A549 (cell line): ENCODE measurements at regions not wholly inside any gene's neighbourhood (a gene's known extent, or its start where the extent isn't known, plus 50 kb on each side); places are given as distances from the start of the nearest gene placed in this dataset.
"Not testable (repeated sequence)": the region's sequence is repeated elsewhere in the genome, so short reads cannot be mapped to it uniquely, and the experiment has no call there.

Experiments
- ATAC-seq, 2 experiments: fragments of 200-7000 bp in 1 of 2; fragments of >200 bp in 1 of 2; cut with Nextera tagmentation in 1 of 2; cut with Tn5 transposase in 1 of 2; 3 replicates each; pipeline versions ENCODE4 v1.8.0 to v1.9.1; 2018 to 2020; ENCODE audit warnings: mild to moderate bottlenecking in 1 of 2, moderate library complexity in 1 of 2
- CTCF ChIA-PET: fragments of 300-600 bp; sonication (Branson Sonifier 250); formaldehyde crosslinking; extraction: SDS; loops from one replicate; lab custom pipeline; 2021; ENCODE audit warnings: antibody characterized with exemption, inconsistent platforms; lab: Yijun Ruan, JAX
- POLR2A ChIA-PET: fragments of 350-600 bp; formaldehyde crosslinking; extraction: SDS; loops from one replicate; lab custom pipeline; 2021; ENCODE audit warnings: antibody characterized with exemption, inconsistent platforms; lab: Yijun Ruan, JAX
- DNase-seq, 2 experiments: peaks; one replicate each; pipeline versions ENCODE4 v3.0.0 to v3.0.0-alpha.2; 2011 to 2016; ENCODE audit warnings: low read depth in 1 of 2, low spot score in 1 of 2
- FAIRE-seq: peaks from 2 replicates; lab custom pipeline; 2011; peaks lifted over from hg19 to GRCh38; lab: Jason Lieb, UNC
- H3K27ac ChIP-seq, 2 experiments: fragments of >200 bp; sonication (Bioruptor Twin); formaldehyde crosslinking; 3 replicates each; pipeline ENCODE4 v1.5.1; 2016 to 2017
- H3K4me1 ChIP-seq: fragments of >200 bp; sonication (Bioruptor Twin); formaldehyde crosslinking; 3 replicates; pipeline ENCODE4 v1.6.1; 2016
- H3K4me2 ChIP-seq: fragments of >200 bp; sonication (Bioruptor Twin); formaldehyde crosslinking; 3 replicates; pipeline ENCODE4 v1.6.1; 2016
- H3K4me3 ChIP-seq: fragments of >200 bp; sonication (Bioruptor Twin); formaldehyde crosslinking; 3 replicates; pipeline ENCODE4 v1.5.1; 2016
- H3K9me3 ChIP-seq: fragments of >200 bp; sonication (Bioruptor Twin); formaldehyde crosslinking; 3 replicates; pipeline ENCODE4 v1.6.1; 2016
- BCL3 ChIP-seq: fragments of >200 bp; sonication (Bioruptor Twin); formaldehyde crosslinking; IDR thresholded peaks from 3 replicates; pipeline ENCODE4 v1.6.1; 2016
- BHLHE40 ChIP-seq: IDR thresholded peaks from 2 replicates; pipeline ENCODE4 v1.6.1; 2012; ENCODE audit warnings: low read depth, low read length, inconsistent platforms
- CBX8 ChIP-seq: fragments of 200-600 bp; sonication (generic); IDR thresholded peaks from 2 replicates; pipeline ENCODE4 v1.6.1; 2016
- CHD2 ChIP-seq: fragments of 150-350 bp; IDR thresholded peaks from 2 replicates; pipeline ENCODE4 v1.6.1; 2014; ENCODE audit warnings: low read length; ENCODE audit not compliant: partially characterized antibody
- CHD4 ChIP-seq: fragments of 200-600 bp; sonication (generic); IDR thresholded peaks from 2 replicates; pipeline ENCODE4 v1.6.1; 2016; ENCODE audit warnings: antibody characterized with exemption, mild to moderate bottlenecking, borderline replicate concordance
- ELK1 ChIP-seq: fragments of 150-350 bp; IDR thresholded peaks from 2 replicates; pipeline ENCODE4 v1.6.1; 2014; ENCODE audit warnings: low read depth, mild to moderate bottlenecking, low read length
- FOSB ChIP-seq: fragments of 250-450 bp; sonication (Bioruptor Pico); IDR thresholded peaks from 2 replicates; pipeline ENCODE4 v1.5.0; 2020; ENCODE audit warnings: mild to moderate bottlenecking, moderate library complexity
- FOXS1 ChIP-seq: fragments of 250-450 bp; sonication (Bioruptor Pico); IDR thresholded peaks from 2 replicates; pipeline ENCODE4 v1.5.0; 2020; ENCODE audit warnings: mild to moderate bottlenecking, moderate library complexity
- GATA3 ChIP-seq: IDR thresholded peaks from 2 replicates; pipeline ENCODE4 v1.6.1; 2012; ENCODE audit warnings: borderline replicate concordance
- HOXB5 ChIP-seq: fragments of 250-450 bp; sonication (Bioruptor Pico); IDR thresholded peaks from 2 replicates; pipeline ENCODE4 v1.5.0; 2020; ENCODE audit warnings: mild to moderate bottlenecking, moderate library complexity
- JUN ChIP-seq, 2 experiments: fragments of >200 bp; sonication (Bioruptor Twin); formaldehyde crosslinking; IDR thresholded peaks; 2 replicates in 1 of 2; 3 replicates in 1 of 2; pipeline ENCODE4 v1.6.1; 2016 to 2017
- MAZ ChIP-seq: fragments of 150-350 bp; IDR thresholded peaks from 2 replicates; pipeline ENCODE4 v1.6.1; 2014; ENCODE audit warnings: antibody characterized with exemption, low read depth, low read length, borderline replicate concordance
- NFE2L2 ChIP-seq: fragments of 150-350 bp; conservative IDR thresholded peaks from 2 replicates; pipeline ENCODE4 v1.6.1; 2014; ENCODE audit warnings: low read length
- POLR2A ChIP-seq: IDR thresholded peaks from 2 replicates; pipeline ENCODE4 v1.6.1; 2012; ENCODE audit warnings: mild to moderate bottlenecking, low read length
- POLR2AphosphoS2 ChIP-seq: conservative IDR thresholded peaks from 2 replicates; pipeline ENCODE4 v1.6.1; 2012; ENCODE audit warnings: low read length, improper control_type of control experiment, inconsistent platforms
- RAD21 ChIP-seq, 2 experiments: fragments of >200 bp in 1 of 2; sonication (Bioruptor Twin) in 1 of 2; formaldehyde crosslinking in 1 of 2; IDR thresholded peaks in 1 of 2; conservative IDR thresholded peaks in 1 of 2; 2 replicates in 1 of 2; 3 replicates in 1 of 2; pipeline ENCODE4 v1.6.1; 2012 to 2018; ENCODE audit warnings: inconsistent platforms in 1 of 2
- RFX5 ChIP-seq: fragments of 450-650 bp; IDR thresholded peaks from 2 replicates; pipeline ENCODE4 v1.7.1; 2014; ENCODE audit warnings: antibody characterized with exemption, mild to moderate bottlenecking, moderate library complexity
- RNF2 ChIP-seq: fragments of 200-600 bp; sonication (generic); IDR thresholded peaks from 2 replicates; pipeline ENCODE4 v1.6.1; 2016; ENCODE audit warnings: low read depth, mild to moderate bottlenecking, antibody characterized with exemption, moderate library complexity, borderline replicate concordance
- SREBF2 ChIP-seq: fragments of 450-650 bp; IDR thresholded peaks from 2 replicates; pipeline ENCODE4 v1.6.1; 2014; ENCODE audit warnings: mild to moderate bottlenecking, moderate library complexity
- TFCP2L1 ChIP-seq: fragments of 250-450 bp; sonication (Bioruptor Pico); IDR thresholded peaks from 2 replicates; pipeline ENCODE4 v1.5.0; 2021; ENCODE audit warnings: mild to moderate bottlenecking
- USF2 ChIP-seq: fragments of 450-650 bp; IDR thresholded peaks from 2 replicates; pipeline ENCODE4 v1.6.1; 2014; ENCODE audit warnings: antibody characterized with exemption
- ZFP36 ChIP-seq: fragments of 450-650 bp; IDR thresholded peaks from 2 replicates; pipeline ENCODE4 v1.6.1; 2014; ENCODE audit warnings: borderline replicate concordance; ENCODE audit not compliant: partially characterized antibody
- WGBS: methylation state at CpG from one replicate; pipeline ENCODE4 v1.1.6; 2017; ENCODE audit errors: missing lambda C conversion rate; 5-methylcytosine and 5-hydroxymethylcytosine counted together
- TF ChIP-seq, protein P1 (sequence below): fragments of 200-600 bp; sonication (generic); IDR thresholded peaks from 2 replicates; pipeline ENCODE4 v1.6.1; 2016; ENCODE audit warnings: antibody characterized with exemption, mild to moderate bottlenecking, moderate library complexity

- no peaks in the 10 kb centered on the region for H3K4me1 ChIP-seq
- ATAC-seq (no peak), FAIRE-seq (no peak), DNase-seq (no peak)
- H3K4me3 ChIP-seq, result no peak overlapping the region
- no peaks in the 10 kb centered on the region for H3K9me3 ChIP-seq
- no peak overlapping the region for H3K4me2 ChIP-seq
- TF ChIP-seq ZFP36 (no peak), FOSB (no peak), GATA3 (no peak), CHD4 (no peak), BCL3 (no peak), USF2 (no peak), CBX8 (no peak), TFCP2L1 (no peak), NFE2L2 (no peak)
- ChIA-PET POLR2A (no interaction called here), CTCF (no interaction called here)
- 69% methylated on average over 5 of the region's 5 CpGs for WGBS
- H3K27ac ChIP-seq, result no peak overlapping the region
These were observed 100.3 kb downstream of the F11 start for GRCh38 chr4:186366326-186366725.

GRCh38 chr4:186363038-186363437 lies 97.0 kb downstream of the F11 start:
- WGBS, result 40% methylated on average over 5 of the region's 6 CpGs
- peak in 1 of 2 experiments; percentile 36; a peak in 2 of 5 replicates for TF ChIP-seq RAD21 (conservative IDR thresholded peaks at IDR 0.05 in 1 of 2, IDR thresholded peaks at IDR 0.05 in 1 of 2)
- TF ChIP-seq, all 56 proteins: peak for 1; not testable (repeated sequence) for 55
- CTCF ChIA-PET, result interaction anchor here (1.2 kb wide), 1 partner anchor 224 kb away, joined by 3 read pairs; no protein-coding TSS in a partner anchor
- H3K27ac ChIP-seq, H3K9me3 ChIP-seq, H3K4me3 ChIP-seq, POLR2A ChIA-PET, H3K4me2 ChIP-seq, FAIRE-seq, H3K4me1 ChIP-seq, ATAC-seq: not testable (repeated sequence)
- DNase-seq, result peak in 1 of 2 experiments; percentile 54

DNA sequence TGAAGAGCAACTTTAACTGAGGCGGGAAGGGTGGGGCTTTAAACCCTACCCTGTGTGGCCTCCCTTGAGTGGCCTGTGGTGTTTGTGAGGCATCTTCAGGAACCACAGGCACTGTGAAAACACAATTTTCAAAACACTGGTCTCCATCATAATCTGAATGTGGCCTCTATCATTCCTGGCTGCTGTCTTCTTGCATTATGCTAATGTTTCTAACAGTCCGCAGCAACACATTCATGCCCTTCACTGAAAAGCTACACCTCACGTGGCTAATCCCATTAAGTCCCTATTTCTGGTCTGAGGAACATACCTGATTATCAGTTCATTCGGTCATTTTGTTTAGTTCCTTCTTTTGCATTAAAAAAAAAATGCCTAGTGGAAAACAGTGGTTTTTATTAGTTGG lies 94.6 kb downstream of the F11 start:
- Histone ChIP-seq H3K4me1 (no peaks in the 10 kb centered on the region), H3K4me3 (no peak overlapping the region), H3K27ac (no peak overlapping the region), H3K4me2 (no peak overlapping the region)
- CTCF ChIA-PET, result no interaction called here
- ATAC-seq (no peak), DNase-seq (no peak)
- 62% methylated on average over 4 of the region's 4 CpGs for WGBS
- POLR2A ChIA-PET, result no interaction called here
- TF ChIP-seq FOXS1 (CRISPR knock-in tag), result no peak
- TF ChIP-seq RFX5, result no peak
- TF ChIP-seq RNF2, result no peak
- no peak for TF ChIP-seq JUN (IDR thresholded peaks at IDR 0.05)
- TF ChIP-seq CHD4, result no peak
- TF ChIP-seq, all 56 proteins: peak for 0
- no peak for FAIRE-seq
- H3K9me3 ChIP-seq, result no peaks in the 10 kb centered on the region

DNA sequence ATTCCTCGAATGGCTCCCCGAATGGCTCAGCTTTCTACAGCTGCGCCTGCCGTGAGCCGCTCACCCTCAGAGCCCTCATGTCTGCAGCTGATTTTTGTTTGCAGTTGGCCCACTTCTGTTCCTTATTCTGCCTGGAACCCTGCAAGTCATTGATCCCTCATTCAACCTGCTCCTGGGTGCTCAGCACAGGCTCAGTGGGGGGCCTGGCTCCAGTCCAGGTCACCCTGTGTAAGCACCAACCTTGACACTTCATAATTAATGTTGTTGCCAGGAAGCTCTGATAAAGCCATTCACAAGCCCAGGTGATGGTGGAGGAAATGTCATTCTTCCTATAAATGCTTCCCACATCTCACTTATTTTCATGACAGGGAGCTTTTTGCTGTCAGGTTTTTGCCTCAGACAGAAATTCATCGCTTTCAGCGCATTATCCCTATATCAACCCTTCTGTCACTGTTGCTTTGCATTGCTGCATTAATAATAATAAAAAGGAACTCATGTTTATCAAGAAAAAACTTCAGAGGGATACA lies 85.7 kb downstream of the F11 start:
- ChIA-PET POLR2A (no interaction called here), CTCF (no interaction called here)
- DNase-seq (no peak), ATAC-seq (no peak), FAIRE-seq (no peak)
- Histone ChIP-seq H3K4me1 (no peaks in the 10 kb centered on the region), H3K4me2 (no peak overlapping the region), H3K4me3 (no peak overlapping the region), H3K27ac (no peak overlapping the region), H3K9me3 (no peaks in the 10 kb centered on the region)
- WGBS, result 89% methylated on average over 7 of the region's 7 CpGs
- TF ChIP-seq HOXB5 (CRISPR knock-in tag) (no peak), CHD2 (no peak), BHLHE40 (no peak), MAZ (no peak), JUN (IDR thresholded peaks at IDR 0.05) (no peak), NFE2L2 (no peak), SREBF2 (no peak), BCL3 (no peak), ELK1 (no peak), RFX5 (no peak), POLR2A (no peak), POLR2AphosphoS2 (no peak)
- TF ChIP-seq, protein P1, sequence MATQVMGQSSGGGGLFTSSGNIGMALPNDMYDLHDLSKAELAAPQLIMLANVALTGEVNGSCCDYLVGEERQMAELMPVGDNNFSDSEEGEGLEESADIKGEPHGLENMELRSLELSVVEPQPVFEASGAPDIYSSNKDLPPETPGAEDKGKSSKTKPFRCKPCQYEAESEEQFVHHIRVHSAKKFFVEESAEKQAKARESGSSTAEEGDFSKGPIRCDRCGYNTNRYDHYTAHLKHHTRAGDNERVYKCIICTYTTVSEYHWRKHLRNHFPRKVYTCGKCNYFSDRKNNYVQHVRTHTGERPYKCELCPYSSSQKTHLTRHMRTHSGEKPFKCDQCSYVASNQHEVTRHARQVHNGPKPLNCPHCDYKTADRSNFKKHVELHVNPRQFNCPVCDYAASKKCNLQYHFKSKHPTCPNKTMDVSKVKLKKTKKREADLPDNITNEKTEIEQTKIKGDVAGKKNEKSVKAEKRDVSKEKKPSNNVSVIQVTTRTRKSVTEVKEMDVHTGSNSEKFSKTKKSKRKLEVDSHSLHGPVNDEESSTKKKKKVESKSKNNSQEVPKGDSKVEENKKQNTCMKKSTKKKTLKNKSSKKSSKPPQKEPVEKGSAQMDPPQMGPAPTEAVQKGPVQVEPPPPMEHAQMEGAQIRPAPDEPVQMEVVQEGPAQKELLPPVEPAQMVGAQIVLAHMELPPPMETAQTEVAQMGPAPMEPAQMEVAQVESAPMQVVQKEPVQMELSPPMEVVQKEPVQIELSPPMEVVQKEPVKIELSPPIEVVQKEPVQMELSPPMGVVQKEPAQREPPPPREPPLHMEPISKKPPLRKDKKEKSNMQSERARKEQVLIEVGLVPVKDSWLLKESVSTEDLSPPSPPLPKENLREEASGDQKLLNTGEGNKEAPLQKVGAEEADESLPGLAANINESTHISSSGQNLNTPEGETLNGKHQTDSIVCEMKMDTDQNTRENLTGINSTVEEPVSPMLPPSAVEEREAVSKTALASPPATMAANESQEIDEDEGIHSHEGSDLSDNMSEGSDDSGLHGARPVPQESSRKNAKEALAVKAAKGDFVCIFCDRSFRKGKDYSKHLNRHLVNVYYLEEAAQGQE, result no peak
